MM.1S (cell line): ENCODE measurements at regions not wholly inside any gene's neighbourhood (a gene's known extent, or its start where the extent isn't known, plus 50 kb on each side); places are given as distances from the start of the nearest gene placed in this dataset.

Experiments
- CTCF ChIP-seq: fragments of 300-600 bp; sonication (generic); IDR thresholded peaks from 2 replicates; pipeline ENCODE4 v1.5.1; 2016; ENCODE audit warnings: antibody characterized with exemption, low read length, mixed read lengths
- EZH2phosphoT487 ChIP-seq: fragments of 300-600 bp; sonication (generic); IDR thresholded peaks from 2 replicates; pipeline ENCODE4 v1.6.1; 2018; ENCODE audit warnings: antibody characterized with exemption, low read length

- no peak for TF ChIP-seq CTCF
- no peak for TF ChIP-seq EZH2phosphoT487
Measured at GRCh38 chr1:55990007-55990406, 589.4 kb downstream of the PLPP3 start.
